ENCODE measurements at regions not wholly inside any gene's neighbourhood (a gene's known extent, or its start where the extent isn't known, plus 50 kb on each side); places are given as distances from the start of the nearest gene placed in this dataset.

- DNase-seq (ENCODE audit: extremely low read depth, low read depth) = no peak
- TF ChIP-seq, protein P1, sequence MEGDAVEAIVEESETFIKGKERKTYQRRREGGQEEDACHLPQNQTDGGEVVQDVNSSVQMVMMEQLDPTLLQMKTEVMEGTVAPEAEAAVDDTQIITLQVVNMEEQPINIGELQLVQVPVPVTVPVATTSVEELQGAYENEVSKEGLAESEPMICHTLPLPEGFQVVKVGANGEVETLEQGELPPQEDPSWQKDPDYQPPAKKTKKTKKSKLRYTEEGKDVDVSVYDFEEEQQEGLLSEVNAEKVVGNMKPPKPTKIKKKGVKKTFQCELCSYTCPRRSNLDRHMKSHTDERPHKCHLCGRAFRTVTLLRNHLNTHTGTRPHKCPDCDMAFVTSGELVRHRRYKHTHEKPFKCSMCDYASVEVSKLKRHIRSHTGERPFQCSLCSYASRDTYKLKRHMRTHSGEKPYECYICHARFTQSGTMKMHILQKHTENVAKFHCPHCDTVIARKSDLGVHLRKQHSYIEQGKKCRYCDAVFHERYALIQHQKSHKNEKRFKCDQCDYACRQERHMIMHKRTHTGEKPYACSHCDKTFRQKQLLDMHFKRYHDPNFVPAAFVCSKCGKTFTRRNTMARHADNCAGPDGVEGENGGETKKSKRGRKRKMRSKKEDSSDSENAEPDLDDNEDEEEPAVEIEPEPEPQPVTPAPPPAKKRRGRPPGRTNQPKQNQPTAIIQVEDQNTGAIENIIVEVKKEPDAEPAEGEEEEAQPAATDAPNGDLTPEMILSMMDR (IDR thresholded peaks at IDR 0.05; ENCODE audit: low read depth, low read length, missing control alignments) = no peak
- H3K4me3 ChIP-seq (replicated peaks; ENCODE audit: low read depth, low read length) = no peak overlapping the region
These were observed 459.5 kb upstream of the WWC1 start for GRCh38 chr5:167831754-167832504.

DNA sequence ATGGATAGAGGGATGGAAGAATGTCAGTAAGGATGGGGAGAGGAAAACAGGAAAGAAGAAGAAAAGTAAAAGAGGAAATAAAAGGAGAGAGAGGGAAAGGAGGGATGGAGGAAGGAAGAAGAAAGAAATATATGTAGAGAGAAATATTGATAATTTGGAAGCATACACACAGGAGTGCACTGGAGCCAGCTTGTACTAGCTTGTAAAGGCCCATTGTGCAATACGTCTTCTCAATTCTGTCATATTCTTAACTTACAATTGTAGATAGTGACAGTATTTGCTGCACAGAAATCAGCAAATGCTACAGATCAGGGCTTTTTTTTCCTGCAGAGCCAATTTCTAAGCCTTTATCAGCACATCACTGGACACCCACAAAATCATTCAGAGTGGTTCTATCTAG is 458.8 kb upstream of the WWC1 start:
- DNase-seq (ENCODE audit: extremely low read depth, low read depth) = no peak
- TF ChIP-seq, protein P1 (IDR thresholded peaks at IDR 0.05; ENCODE audit: low read depth, low read length, missing control alignments) = no peak
- H3K4me3 ChIP-seq (replicated peaks; ENCODE audit: low read depth, low read length) = no peak overlapping the region

- TF ChIP-seq, protein P1 (IDR thresholded peaks at IDR 0.05; ENCODE audit: low read depth, low read length, missing control alignments) = no peak
- DNase-seq (ENCODE audit: extremely low read depth, low read depth) = no peak
These were observed 458.0 kb upstream of the WWC1 start for GRCh38 chr5:167833456-167833855.

GRCh38 chr5:167835146-167835545 is 456.3 kb upstream of the WWC1 start:
- no peak for DNase-seq (ENCODE audit: extremely low read depth, low read depth)
- TF ChIP-seq, protein P1 (IDR thresholded peaks at IDR 0.05; ENCODE audit: low read depth, low read length, missing control alignments) = no peak

More at GRCh38 chr5:167833456-167833855, 458.0 kb upstream of the WWC1 start:
- H3K4me3 ChIP-seq (replicated peaks; ENCODE audit: low read depth, low read length) = no peak overlapping the region

GRCh38 chr5:167837127-167837526 is 454.3 kb upstream of the WWC1 start:
- TF ChIP-seq, protein P1 (IDR thresholded peaks at IDR 0.05; ENCODE audit: low read depth, low read length, missing control alignments) = no peak
- H3K4me3 ChIP-seq (replicated peaks; ENCODE audit: low read depth, low read length) = no peak overlapping the region
- DNase-seq (ENCODE audit: extremely low read depth, low read depth) = no peak

More at GRCh38 chr5:167835146-167835545, 456.3 kb upstream of the WWC1 start:
- no peak overlapping the region for H3K4me3 ChIP-seq (replicated peaks; ENCODE audit: low read depth, low read length)

- no peak for DNase-seq (ENCODE audit: extremely low read depth, low read depth)
- TF ChIP-seq, protein P1 (IDR thresholded peaks at IDR 0.05; ENCODE audit: low read depth, low read length, missing control alignments) = no peak
These were observed 452.4 kb upstream of the WWC1 start for GRCh38 chr5:167839065-167839464.

More at GRCh38 chr5:167839065-167839464, 452.4 kb upstream of the WWC1 start:
- H3K4me3 ChIP-seq (replicated peaks; ENCODE audit: low read depth, low read length) = no peak overlapping the region
